Stimulated activated CD8-positive, alpha-beta memory T cell treated with anti-CD3 and anti-CD28 coated beads, Interleukin-2, amount 100 ng/mL, for 48 hours (primary cell): ENCODE measurements at regions not wholly inside any gene's neighbourhood (a gene's known extent, or its start where the extent isn't known, plus 50 kb on each side); places are given as distances from the start of the nearest gene placed in this dataset.

Experiments
- DNase-seq, 2 donors: peaks; one replicate each; pipeline ENCODE4 v3.0.0-alpha.2; 2020; ENCODE audit warnings: low read depth in 2 of 2

- no peak for DNase-seq
These were observed 189.4 kb downstream of the ARL4C start for GRCh38 chr2:234307322-234307961.

GRCh38 chr2:234306426-234307173, 190.3 kb downstream of the ARL4C start:
- no peak for DNase-seq

- no peak for DNase-seq
These were observed 191.0 kb downstream of the ARL4C start for GRCh38 chr2:234305846-234306245.

- DNase-seq, result no peak
These were observed 191.9 kb downstream of the ARL4C start for GRCh38 chr2:234304950-234305349.

- no peak for DNase-seq
These were observed 194.3 kb downstream of the ARL4C start for GRCh38 chr2:234302664-234302991.

- DNase-seq, result no peak
These were observed 195.7 kb downstream of the ARL4C start for GRCh38 chr2:234300932-234301823.

GRCh38 chr2:234300391-234300925, 196.4 kb downstream of the ARL4C start:
- DNase-seq, result no peak

- no peak for DNase-seq
These were observed 198.0 kb downstream of the ARL4C start for GRCh38 chr2:234298918-234299317.

- no peak for DNase-seq
These were observed 199.9 kb downstream of the ARL4C start for GRCh38 chr2:234296991-234297390.

GRCh38 chr2:234293973-234294372, 202.9 kb downstream of the ARL4C start:
- DNase-seq, result no peak

GRCh38 chr2:234292962-234293243, 204.0 kb downstream of the ARL4C start:
- DNase-seq, result no peak

GRCh38 chr2:234292205-234292961, 204.5 kb downstream of the ARL4C start:
- no peak for DNase-seq

- no peak for DNase-seq
These were observed 205.1 kb downstream of the ARL4C start for GRCh38 chr2:234291765-234292204.

GRCh38 chr2:234290671-234291070, 206.2 kb downstream of the ARL4C start:
- DNase-seq, result peak; percentile 57 to 61

GRCh38 chr2:234289834-234290590, 206.9 kb downstream of the ARL4C start:
- DNase-seq, result peak in 1 of 2 donors; percentile 44

- DNase-seq, result peak; percentile 41 to 59
These were observed 207.9 kb downstream of the ARL4C start for GRCh38 chr2:234288974-234289455.

- DNase-seq, result no peak
These were observed 209.2 kb downstream of the ARL4C start for GRCh38 chr2:234287650-234288049.

GRCh38 chr2:234286956-234287355, 209.9 kb downstream of the ARL4C start:
- no peak for DNase-seq

GRCh38 chr2:234286118-234286598, 210.7 kb downstream of the ARL4C start:
- no peak for DNase-seq

GRCh38 chr2:234285541-234285940, 211.3 kb downstream of the ARL4C start:
- no peak for DNase-seq

- no peak for DNase-seq
These were observed 217.2 kb downstream of the ARL4C start for GRCh38 chr2:234279637-234280036.
